HG03520 (cell line): ENCODE measurements at regions not wholly inside any gene's neighbourhood (a gene's known extent, or its start where the extent isn't known, plus 50 kb on each side); places are given as distances from the start of the nearest gene placed in this dataset.
"Not testable (repeated sequence)": the region's sequence is repeated elsewhere in the genome, so short reads cannot be mapped to it uniquely, and the experiment has no call there.

ENCODE experiments used
- ATAC-seq: cut with Tn5 transposase; IDR thresholded peaks from one replicate; pipeline ENCODE4 v1.9.1; 2021; ENCODE audit warnings: mild to moderate bottlenecking, moderate library complexity; ENCODE audit not compliant: unreplicated experiment

- no peak for ATAC-seq
These were observed 50.8 kb upstream of the PRSS1 start for GRCh38 chr7:142698429-142698828.

- ATAC-seq: no peak
These were observed 52.0 kb upstream of the PRSS1 start for GRCh38 chr7:142697270-142697669.

- no peak for ATAC-seq
These were observed 52.7 kb upstream of the PRSS1 start for GRCh38 chr7:142696456-142697179.

- ATAC-seq: no peak
These were observed 55.4 kb upstream of the PRSS1 start for GRCh38 chr7:142693911-142694310.

- no peak for ATAC-seq
These were observed 58.6 kb upstream of the PRSS1 start for GRCh38 chr7:142690554-142691182.

- no peak for ATAC-seq
These were observed 59.7 kb upstream of the PRSS1 start for GRCh38 chr7:142689439-142690120.

- ATAC-seq: no peak
These were observed 63.3 kb upstream of the PRSS1 start for GRCh38 chr7:142685877-142686508.

GRCh38 chr7:142681314-142682092 is 67.8 kb upstream of the PRSS1 start:
- no peak for ATAC-seq

- ATAC-seq: no peak
These were observed 77.8 kb upstream of the PRSS1 start for GRCh38 chr7:142671506-142671905.

- ATAC-seq: no peak
These were observed 78.8 kb upstream of the PRSS1 start for GRCh38 chr7:142670511-142670910.

- no peak for ATAC-seq
These were observed 80.1 kb upstream of the PRSS1 start for GRCh38 chr7:142669074-142669654.

GRCh38 chr7:142668495-142668894 is 80.8 kb upstream of the PRSS1 start:
- no peak for ATAC-seq

GRCh38 chr7:142657376-142657775 is 91.9 kb upstream of the PRSS1 start:
- no peak for ATAC-seq

- no peak for ATAC-seq
These were observed 94.9 kb upstream of the PRSS1 start for GRCh38 chr7:142654398-142654797.

GRCh38 chr7:142647749-142648148 is 101.5 kb upstream of the PRSS1 start:
- ATAC-seq: no peak

GRCh38 chr7:142646386-142647140 is 102.7 kb upstream of the PRSS1 start:
- no peak for ATAC-seq

GRCh38 chr7:142645777-142646176 is 103.5 kb upstream of the PRSS1 start:
- no peak for ATAC-seq

- ATAC-seq: no peak
These were observed 107.0 kb upstream of the PRSS1 start for GRCh38 chr7:142642316-142642715.

- ATAC-seq: not testable (repeated sequence)
These were observed 108.0 kb upstream of the PRSS1 start for GRCh38 chr7:142641252-142641651.

- no peak for ATAC-seq
These were observed 110.7 kb upstream of the PRSS1 start for GRCh38 chr7:142638581-142638980.
